Stimulated activated CD4-positive, alpha-beta T cell treated with anti-CD3 and anti-CD28 coated beads, Interleukin-4, amount 100 ng/mL, for 24 hours (primary cell): ENCODE measurements at regions not wholly inside any gene's neighbourhood (a gene's known extent, or its start where the extent isn't known, plus 50 kb on each side); places are given as distances from the start of the nearest gene placed in this dataset.
"Not testable (repeated sequence)": the region's sequence is repeated elsewhere in the genome, so short reads cannot be mapped to it uniquely, and the experiment has no call there.

ENCODE experiments used
- DNase-seq: peaks from one replicate; pipeline ENCODE4 v3.0.0-alpha.2; 2020

GRCh38 chr18:43826215-43826614 is 548.9 kb upstream of the SYT4 start:
- no peak for DNase-seq

GRCh38 chr18:43827311-43827710 is 550.0 kb upstream of the SYT4 start:
- DNase-seq = no peak

DNA sequence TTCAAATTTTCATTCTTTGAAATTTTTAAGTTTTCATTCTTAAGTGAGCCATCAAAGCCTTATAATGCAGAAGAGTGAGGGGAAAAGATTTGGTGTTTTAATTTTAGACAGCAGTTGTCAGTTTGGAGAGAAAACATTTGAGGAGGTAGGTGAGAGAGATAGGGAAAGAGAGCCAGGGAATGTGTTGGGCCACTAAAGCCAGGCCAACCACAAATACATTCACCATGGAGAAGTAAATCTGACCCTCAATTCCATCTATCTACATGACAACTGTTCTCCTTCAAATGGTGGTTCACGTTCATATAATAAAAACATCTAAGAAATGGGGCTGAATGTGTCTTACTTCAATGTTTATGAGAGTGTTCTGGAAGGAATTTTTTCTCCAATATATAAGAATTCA is 553.0 kb upstream of the SYT4 start:
- DNase-seq = no peak

DNA sequence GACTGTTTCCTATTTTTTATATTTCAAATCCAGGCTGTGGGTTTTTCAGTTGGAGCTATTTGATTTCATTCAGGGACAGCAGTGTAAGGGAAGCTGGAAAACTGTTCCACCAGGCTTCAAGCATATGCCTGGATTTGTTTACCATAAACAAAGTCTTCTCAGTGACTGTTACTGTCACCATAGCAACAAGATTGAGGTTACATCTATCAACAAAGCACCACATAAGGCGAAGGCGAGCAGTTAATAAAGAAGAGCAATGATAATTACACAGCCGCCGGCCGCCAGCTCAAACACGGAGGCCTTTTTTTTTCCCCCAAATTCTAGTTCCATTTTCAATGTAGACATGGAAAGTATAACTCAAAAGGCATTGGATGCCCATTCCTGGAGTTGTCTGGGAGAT is 553.7 kb upstream of the SYT4 start:
- no peak for DNase-seq

GRCh38 chr18:43846299-43846698 is 569.0 kb upstream of the SYT4 start:
- DNase-seq = no peak

- no peak for DNase-seq
Observed at GRCh38 chr18:43847164-43848091, 570.1 kb upstream of the SYT4 start.

GRCh38 chr18:43849831-43850230 is 572.5 kb upstream of the SYT4 start:
- not testable (repeated sequence) for DNase-seq

GRCh38 chr18:43855376-43855775 is 578.1 kb upstream of the SYT4 start:
- DNase-seq = no peak

DNA sequence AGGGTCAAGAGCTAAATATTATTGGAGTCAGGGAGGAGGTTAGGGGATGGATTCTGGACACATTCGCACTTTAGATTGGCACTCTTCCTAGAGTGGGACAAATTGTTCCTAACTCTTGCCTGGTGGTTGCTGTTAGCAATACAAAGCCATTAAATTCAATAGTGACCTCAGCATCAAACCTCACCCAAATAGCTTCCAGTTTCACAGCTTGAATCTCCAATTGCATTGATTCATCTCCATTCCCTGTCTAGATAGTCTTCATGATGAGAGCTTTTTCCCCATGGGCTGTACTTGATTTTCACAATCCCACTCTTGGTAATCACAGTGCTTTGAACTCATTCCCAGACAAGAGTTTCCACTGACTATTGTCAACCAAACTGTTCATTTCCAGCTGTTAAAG is 585.9 kb upstream of the SYT4 start:
- DNase-seq = no peak

GRCh38 chr18:43866696-43867095 is 589.4 kb upstream of the SYT4 start:
- no peak for DNase-seq

DNA sequence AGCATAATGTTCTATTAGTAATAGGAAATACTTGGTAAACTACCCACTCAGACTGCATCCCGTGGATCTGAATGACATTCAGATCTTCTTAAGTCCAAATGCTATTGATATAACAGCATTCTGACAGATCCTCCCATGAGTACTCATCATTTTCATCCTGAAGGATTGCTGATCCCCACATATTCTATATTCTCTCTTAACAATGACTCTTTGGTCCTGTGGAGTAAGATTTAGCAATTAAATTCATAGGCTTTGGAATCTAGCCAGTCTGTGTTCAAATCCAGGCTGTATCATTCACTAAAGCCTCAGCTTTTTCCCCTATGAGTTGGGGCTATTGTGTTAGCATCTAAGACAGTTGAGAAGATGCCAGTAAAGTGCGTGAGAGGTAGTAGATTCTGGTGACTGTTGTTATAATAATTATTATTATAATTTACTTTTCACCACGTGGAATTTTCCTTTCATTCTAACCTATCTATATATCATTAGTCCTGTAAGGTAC is 591.3 kb upstream of the SYT4 start:
- DNase-seq = no peak

DNA sequence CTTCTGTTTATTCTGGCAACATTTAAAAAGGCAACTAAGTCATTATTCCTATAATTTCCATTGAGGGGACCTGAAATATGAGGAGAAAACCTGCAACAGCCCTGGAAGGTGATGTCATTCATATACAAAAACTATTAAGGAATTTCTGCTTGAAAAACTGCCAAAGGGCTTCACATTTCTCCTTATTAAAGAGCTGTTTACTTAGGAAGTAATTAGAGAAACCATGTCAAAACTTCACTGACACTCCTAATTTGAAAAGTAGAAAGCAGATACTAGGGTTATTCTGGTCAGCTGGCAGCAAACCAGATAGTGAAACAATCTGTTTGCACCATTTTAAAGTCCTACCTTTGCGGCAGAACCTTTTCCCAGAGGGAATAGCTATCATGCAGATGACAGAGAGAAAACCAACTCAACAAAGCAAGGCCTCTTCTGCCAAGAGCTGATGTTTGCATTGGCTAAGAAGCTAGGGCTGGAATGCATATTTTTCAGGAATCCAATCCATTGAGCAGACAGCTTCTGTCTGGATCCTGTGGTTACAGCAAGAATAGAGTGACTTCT is 592.2 kb upstream of the SYT4 start:
- no peak for DNase-seq

DNA sequence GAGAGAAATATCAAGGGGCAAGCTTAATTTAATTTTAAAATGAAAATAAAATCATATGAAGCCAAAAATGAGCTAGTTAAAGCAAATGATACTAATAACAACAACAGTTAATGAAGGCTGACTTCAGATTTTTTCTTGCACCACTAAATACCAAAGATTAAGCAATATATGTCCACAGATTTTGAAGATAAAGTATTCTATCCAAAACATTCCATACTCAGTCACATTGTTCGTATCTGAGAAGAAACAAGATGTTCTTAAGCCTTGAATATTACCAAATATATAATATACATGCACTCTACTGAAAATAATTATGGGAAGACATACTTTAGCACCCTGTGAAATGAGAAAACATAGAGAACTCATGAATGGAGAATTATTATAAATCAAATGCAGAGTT is 593.3 kb upstream of the SYT4 start:
- DNase-seq = no peak

DNA sequence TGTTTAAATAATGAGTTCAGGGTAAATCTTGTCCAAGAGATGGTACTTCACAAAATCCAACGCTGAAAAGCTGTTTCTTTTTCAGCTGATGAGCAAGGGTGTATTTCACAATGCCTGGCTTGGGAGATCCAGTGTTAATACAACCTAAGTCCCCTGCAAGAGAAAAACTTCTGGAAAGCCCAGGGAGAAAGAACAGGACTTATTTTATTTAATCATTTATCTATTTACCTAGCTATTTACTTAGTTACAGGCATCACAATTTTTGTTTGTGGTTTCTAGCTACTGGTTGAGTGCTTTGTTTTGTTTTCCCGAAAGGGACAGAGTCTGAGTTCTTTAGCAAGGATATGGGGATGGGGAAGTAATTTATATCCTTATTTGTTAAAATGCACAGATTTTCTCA is 598.2 kb upstream of the SYT4 start:
- no peak for DNase-seq

DNA sequence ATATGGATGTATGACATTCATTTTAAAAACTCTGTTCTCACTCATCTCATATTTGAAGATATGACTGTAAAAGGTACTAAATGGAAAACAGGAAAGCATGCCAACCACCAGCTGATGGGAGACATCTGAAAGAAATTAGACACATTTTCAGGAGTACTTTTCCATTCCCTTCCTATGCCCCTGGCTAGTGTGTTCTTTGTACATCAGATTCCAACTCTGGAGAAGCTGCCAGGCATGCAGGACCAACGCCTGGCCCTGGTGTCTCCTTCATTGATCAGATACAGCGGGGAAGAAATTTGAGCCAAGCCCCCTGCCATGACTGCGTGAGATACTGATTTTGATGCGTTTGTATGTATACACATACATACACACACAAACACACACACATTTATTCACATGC is 599.0 kb upstream of the SYT4 start:
- DNase-seq = no peak

GRCh38 chr18:43876748-43877147 is 599.5 kb upstream of the SYT4 start:
- DNase-seq = no peak

DNA sequence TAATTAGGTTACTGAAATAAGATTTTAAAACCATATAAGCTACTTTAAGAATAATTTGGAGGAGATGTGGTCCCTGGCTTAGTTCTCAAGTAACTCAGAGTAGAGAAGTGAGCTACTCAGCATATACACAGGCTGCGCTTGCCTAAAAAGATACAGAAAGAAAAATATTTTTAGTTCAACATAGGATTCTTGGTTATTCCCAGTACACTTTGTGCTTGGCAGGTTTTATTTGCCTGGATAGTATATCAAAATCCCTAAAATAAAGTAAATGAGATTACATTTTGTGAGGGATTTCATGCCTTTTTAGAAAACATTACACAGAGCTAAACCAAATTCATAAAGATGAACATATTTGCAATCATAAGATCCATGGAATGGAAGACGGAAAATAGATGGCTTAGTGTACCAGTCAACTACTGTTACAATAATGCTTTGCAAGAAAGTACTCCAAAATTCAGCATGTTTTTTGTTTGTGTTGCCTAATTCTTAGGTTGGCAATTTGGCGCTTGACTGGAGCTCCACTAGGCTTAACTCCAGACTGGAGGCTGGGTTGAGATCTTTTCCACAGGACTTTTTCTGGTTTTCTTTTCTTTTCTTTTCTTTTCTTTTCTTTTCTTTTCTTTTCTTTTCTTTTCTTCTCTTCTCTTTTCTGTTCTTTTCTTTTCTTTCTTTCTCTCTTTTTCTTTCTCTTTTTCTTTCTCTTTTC is 600.5 kb upstream of the SYT4 start:
- DNase-seq = no peak

DNA sequence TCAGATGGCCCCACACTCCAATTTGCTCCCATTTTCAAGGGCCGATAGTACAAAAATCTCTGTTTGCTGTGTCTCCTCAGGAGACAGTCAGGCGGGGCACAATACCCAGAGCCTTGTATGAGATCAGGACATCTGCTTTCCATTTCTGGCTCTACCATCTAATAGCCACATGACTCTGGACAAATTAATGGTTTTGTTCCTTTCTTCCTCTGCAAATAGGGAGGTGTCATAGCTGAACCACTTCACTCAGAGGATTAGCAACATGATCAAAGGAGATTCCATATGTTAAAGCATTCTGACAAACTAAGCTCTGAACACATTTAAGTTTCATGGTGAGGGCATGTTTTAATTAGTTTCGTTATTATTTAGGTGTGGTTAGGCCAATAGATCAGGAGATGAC is 602.1 kb upstream of the SYT4 start:
- no peak for DNase-seq

- no peak for DNase-seq
Observed at GRCh38 chr18:43882358-43883055, 605.2 kb upstream of the SYT4 start.

- no peak for DNase-seq
Observed at GRCh38 chr18:43883886-43884285, 606.6 kb upstream of the SYT4 start.

- DNase-seq = no peak
Observed at GRCh38 chr18:43886341-43886740, 609.1 kb upstream of the SYT4 start.

GRCh38 chr18:43887491-43887890 is 610.2 kb upstream of the SYT4 start:
- no peak for DNase-seq

- no peak for DNase-seq
Observed at GRCh38 chr18:43888598-43888997, 611.3 kb upstream of the SYT4 start.
